ENCODE measurements at regions not wholly inside any gene's neighbourhood (a gene's known extent, or its start where the extent isn't known, plus 50 kb on each side); places are given as distances from the start of the nearest gene placed in this dataset.
"Not testable (repeated sequence)": the region's sequence is repeated elsewhere in the genome, so short reads cannot be mapped to it uniquely, and the experiment has no call there.

DNA sequence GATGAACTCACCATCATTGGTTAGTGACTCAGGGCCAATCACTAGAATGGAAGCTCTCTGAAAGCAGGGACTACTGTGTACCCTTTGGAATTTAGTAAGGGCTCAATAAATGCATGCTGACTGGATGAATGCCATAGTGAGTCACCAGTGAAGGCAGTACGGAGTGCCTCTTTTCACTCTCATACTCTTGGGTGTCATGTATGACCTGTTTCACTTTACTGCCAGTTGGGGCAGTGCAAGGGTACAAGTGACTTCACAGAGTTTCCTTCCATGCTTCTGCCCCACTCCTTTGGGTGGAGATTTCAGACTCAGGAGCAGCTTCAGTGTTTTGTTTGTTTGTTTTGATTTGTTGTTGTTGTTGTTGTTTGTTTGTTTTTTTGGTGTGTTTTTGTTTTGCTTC lies 57.7 kb downstream of the SOX3 start:
- no peak for DNase-seq

DNA sequence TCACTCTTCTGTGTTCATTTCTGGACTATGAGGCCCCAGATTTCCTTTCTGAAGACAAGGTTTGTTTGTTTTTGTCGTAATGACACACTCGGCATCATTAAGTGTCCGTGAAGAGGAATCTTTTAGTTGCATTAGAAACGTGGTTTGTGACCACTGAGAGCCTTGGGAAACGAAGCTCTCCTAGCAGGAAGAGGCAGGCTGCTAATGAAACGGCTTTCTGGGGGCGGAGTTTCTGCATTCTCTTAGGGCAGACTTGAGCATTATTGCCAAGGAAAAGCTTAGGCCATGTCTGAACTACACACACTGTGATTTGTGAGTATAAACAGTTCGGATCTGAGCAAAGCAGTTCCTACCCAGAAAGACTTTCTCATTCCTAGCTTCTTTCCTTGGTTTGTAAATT lies 64.0 kb downstream of the SOX3 start:
- DNase-seq = no peak

DNA sequence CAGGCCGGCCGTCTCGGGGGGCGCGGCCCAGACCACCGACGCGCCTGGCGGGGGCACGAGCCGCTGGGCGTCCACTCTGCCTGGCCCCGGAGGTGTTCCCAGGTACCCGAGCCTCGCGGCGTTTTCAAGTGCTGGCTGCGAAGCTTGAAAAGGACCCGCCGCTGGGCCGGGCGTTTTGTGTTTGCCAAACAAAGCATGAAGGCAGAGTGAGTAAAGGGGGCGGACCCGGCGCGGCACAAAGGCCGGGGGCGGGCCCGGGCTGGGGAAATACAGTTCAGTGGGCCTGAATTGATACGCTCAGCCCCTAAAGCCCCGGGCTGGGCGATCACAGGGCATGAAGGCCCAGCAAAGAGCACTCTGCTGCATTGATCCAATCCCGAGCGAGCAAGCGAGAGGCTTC lies 65.4 kb downstream of the SOX3 start:
- no peak for DNase-seq

DNA sequence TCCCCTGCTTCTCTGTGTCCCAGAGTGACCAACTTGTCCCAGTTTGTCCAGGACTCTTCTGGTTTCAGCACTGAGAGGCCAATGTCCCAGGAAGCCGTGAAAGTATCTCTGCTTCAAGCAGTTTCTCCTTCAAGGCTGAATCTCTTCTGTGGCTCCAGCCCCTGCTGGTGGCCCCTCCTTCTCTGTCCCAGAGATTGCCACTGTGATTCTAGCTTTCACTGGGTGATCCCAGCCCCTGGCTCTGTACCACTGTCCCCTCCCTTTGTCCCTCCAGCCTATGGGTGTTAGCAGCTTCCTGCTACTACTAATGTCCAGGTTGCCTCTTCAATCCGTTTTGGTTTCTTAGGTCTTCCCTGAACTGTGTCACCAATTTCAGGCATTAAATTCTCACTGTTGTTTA lies 70.5 kb downstream of the SOX3 start:
- DNase-seq = no peak

- no peak for DNase-seq
Observed at GRCh38 chrX:140433582-140433981, 71.3 kb downstream of the SOX3 start.

GRCh38 chrX:140432346-140433175 lies 72.3 kb downstream of the SOX3 start:
- DNase-seq = no peak

- DNase-seq = no peak
Observed at GRCh38 chrX:140431521-140431920, 73.3 kb downstream of the SOX3 start.

GRCh38 chrX:140425712-140426395 lies 79.0 kb downstream of the SOX3 start:
- no peak for DNase-seq

- no peak for DNase-seq
Observed at GRCh38 chrX:140422501-140422900, 82.4 kb downstream of the SOX3 start.

DNA sequence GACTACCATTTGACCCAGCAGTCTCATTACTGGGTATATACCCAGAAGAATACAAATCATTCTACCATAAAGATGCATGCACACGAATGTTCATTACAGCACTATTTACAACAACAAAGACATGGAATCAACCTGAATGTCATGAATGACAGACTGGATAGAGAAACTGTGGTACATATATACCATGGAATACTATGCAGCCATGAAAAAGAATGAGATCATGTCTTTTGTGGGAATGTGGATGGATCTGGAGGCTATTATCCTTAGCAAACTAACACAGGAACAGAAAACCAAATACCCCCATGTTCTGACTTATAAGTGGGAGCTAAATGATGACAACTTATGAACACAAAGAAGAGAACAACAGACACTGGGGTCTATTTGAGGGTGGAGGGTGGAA lies 102.7 kb downstream of the SOX3 start:
- not testable (repeated sequence) for DNase-seq

DNA sequence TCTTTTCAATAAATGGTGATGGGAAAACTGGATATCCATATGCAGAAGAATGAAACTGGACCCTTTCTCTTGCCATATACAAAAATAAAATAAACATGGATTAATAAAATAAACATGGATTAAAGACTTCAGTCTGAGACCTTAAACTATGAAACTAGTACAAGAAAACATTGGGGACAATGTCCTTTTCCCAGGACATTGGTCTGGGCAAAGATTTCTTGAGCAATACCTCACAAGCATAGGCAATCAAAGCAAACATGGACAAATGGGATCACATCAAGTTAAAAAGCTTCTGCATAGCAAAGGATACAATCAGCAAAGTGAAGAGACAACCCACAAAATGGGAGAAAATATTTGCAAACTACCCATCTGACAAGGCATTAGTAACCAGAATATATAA lies 108.5 kb downstream of the SOX3 start:
- DNase-seq = not testable (repeated sequence)

GRCh38 chrX:140393507-140393906 lies 111.4 kb downstream of the SOX3 start:
- no peak for DNase-seq

DNA sequence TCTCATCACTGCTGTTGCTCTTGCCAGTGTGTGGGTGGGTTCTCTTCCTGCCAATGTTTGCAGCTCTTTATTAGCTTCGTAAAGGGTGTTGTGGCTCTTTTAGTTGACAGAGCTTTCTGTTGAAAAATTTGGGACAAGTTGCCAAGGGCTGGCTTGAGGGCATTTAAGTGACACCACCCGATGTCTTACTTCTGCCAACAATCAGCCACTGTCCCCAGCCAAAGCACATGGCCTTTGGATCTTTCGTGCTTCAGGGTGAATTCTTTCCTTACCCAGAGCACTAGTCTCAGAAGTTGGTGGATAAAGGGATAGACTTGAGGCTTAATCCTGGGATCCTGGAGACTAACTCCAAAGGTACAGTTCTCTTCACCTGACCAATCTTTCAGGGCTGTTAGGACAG lies 113.6 kb downstream of the SOX3 start:
- no peak for DNase-seq

DNA sequence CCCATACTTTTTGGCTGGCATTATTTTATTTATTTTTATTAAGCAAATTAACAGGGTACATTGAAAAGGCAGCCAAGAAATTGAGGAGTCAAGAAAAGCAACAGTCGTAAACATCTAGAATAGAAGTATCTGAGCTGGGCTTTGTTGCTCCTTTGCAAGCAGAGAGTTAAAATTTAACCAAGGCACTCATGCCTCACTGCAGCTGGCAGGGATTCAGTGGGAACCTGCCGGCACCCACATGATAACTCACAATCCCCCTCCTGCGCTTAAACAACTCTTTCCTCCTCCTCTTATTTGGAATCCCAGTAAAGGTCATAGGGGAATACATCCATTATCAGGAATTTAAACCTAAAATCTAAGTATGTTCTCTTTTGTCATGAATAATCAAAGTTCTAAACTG lies 115.5 kb downstream of the SOX3 start:
- no peak for DNase-seq

DNA sequence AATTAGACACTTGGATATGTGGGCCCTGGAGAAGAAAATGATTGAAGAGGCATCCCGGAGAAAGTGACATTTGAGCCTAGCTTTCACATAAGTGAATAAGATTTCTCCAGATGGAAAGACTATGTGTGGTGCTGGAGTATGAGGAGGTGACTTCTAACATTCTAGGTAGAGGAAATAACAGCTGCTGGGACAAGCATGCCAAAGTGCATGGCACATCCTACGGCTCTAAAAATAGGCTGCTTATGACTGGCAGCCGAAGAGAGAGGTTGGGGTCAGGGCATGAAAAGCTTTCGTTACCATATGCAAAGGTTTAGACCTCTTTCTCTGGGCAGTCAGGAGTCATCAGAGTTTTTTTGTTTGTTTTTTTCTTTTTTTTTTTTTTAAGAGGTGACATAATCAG lies 142.0 kb downstream of the SOX3 start:
- no peak for DNase-seq

DNA sequence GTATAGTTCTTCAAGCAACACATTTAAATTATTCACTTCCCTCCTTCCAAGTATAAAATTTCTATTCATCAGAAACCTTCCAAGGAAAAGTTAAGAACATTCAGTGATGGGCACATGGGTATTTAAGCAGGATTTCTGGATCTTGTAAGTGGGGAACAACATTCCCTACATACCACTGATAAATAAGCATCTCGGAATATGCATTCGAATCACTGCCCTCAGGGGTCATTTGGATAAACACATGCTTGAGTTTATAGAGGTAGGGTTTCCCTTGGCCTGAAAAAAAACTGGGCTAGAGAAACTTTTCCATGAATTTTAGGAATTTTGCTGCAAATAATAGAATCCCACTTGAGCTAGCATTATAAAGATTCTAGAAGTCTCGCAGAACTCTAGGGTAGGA lies 143.9 kb downstream of the SOX3 start:
- DNase-seq = no peak

- peak; percentile 34 for DNase-seq
Observed at GRCh38 chrX:140360284-140360683, 144.6 kb downstream of the SOX3 start.

- no peak for DNase-seq
Observed at GRCh38 chrX:140355922-140356321, 148.9 kb downstream of the SOX3 start.

- DNase-seq = no peak
Observed at GRCh38 chrX:140355429-140355828, 149.4 kb downstream of the SOX3 start.

GRCh38 chrX:140354431-140355120 lies 150.3 kb downstream of the SOX3 start:
- no peak for DNase-seq

DNA sequence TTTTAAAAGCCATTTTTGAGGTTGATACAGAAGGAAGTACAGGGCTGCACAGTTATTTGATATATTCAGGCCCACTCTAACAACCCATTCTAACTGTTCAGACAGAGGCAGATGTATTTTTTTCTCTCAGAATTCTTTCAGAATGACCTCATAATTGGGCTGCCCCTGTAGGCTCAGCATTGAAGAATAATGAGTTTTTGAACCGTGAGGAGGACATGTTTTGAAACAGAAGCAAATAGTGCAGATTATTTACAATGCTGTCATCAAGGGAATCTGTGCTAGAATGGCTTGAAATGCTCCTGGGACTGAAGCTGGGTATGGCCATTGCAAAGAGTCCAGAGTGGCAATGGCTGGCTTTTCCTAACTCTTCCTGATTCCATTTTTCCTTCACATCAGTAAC lies 158.1 kb downstream of the SOX3 start:
- no peak for DNase-seq

DNA sequence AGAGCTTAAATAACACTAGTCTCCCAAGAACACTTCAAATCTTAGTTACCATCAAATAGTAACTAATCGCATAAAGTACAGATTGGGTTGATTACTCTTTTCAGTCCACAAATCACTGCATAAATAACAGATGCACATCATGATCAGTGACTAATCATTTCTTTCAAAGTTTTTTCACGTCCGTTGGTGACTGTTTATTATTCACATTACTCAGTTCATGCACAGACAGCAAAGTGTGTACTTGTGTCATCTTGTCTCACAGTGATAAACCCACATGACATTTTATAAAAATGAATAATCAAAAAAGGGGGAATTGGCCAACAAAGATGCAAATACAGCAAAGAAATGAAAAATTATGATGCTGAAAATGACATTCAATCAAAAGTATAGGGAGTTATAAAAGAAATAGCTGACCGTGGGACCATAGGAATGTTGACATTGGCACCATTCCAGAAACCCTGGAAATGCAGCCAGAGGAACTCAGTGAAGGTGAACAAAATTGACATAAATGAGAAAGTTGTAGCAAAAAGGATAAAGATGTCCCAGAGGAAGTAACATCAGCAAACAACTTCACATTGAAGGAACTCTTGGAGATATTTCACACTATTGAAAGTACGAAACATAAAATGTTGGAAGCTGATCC lies 161.5 kb downstream of the SOX3 start:
- DNase-seq = no peak

- DNase-seq = no peak
Observed at GRCh38 chrX:140342410-140342809, 162.5 kb downstream of the SOX3 start.

- DNase-seq = no peak
Observed at GRCh38 chrX:140337263-140337662, 167.6 kb downstream of the SOX3 start.

Measured in NCI-H1105 (cell line).